WTC11 (cell line): ENCODE measurements at regions not wholly inside any gene's neighbourhood (a gene's known extent, or its start where the extent isn't known, plus 50 kb on each side); places are given as distances from the start of the nearest gene placed in this dataset.
"Not testable (repeated sequence)": the region's sequence is repeated elsewhere in the genome, so short reads cannot be mapped to it uniquely, and the experiment has no call there.

Source experiments
- ELF4 ChIP-seq: sonication (generic); formaldehyde crosslinking; IDR thresholded peaks from 2 replicates; pipeline ENCODE4 v1.8.1; 2022; ENCODE audit warnings: low read depth, mild to moderate bottlenecking, moderate library complexity, missing genetic modification reagents
- IRF2 ChIP-seq: sonication (generic); formaldehyde crosslinking; IDR thresholded peaks from 2 replicates; pipeline ENCODE4 v1.8.0; 2022; ENCODE audit warnings: low read depth, missing genetic modification reagents, borderline replicate concordance
- SP1 ChIP-seq: sonication (generic); formaldehyde crosslinking; conservative IDR thresholded peaks from 2 replicates; pipeline ENCODE4 v1.8.1; 2022; ENCODE audit warnings: missing genetic modification reagents
- ZNF219 ChIP-seq: sonication (generic); formaldehyde crosslinking; IDR thresholded peaks from 2 replicates; pipeline ENCODE4 v1.8.0; 2023; ENCODE audit warnings: missing genetic modification reagents, mild to moderate bottlenecking, borderline replicate concordance
- TF ChIP-seq, protein P1 (sequence below): sonication (generic); formaldehyde crosslinking; IDR thresholded peaks from 2 replicates; pipeline ENCODE4 v1.8.1; 2022; ENCODE audit warnings: mild to moderate bottlenecking, moderate library complexity, missing genetic modification reagents
- TF ChIP-seq, protein P2 (sequence below): fragments of 200-600 bp; IDR thresholded peaks from 2 replicates; pipeline ENCODE4 v1.8.0; 2022; ENCODE audit warnings: antibody characterized with exemption
- TF ChIP-seq, protein P3 (sequence below): sonication (generic); formaldehyde crosslinking; conservative IDR thresholded peaks from 2 replicates; pipeline ENCODE4 v1.8.1; 2022; ENCODE audit warnings: mild to moderate bottlenecking, missing genetic modification reagents

DNA sequence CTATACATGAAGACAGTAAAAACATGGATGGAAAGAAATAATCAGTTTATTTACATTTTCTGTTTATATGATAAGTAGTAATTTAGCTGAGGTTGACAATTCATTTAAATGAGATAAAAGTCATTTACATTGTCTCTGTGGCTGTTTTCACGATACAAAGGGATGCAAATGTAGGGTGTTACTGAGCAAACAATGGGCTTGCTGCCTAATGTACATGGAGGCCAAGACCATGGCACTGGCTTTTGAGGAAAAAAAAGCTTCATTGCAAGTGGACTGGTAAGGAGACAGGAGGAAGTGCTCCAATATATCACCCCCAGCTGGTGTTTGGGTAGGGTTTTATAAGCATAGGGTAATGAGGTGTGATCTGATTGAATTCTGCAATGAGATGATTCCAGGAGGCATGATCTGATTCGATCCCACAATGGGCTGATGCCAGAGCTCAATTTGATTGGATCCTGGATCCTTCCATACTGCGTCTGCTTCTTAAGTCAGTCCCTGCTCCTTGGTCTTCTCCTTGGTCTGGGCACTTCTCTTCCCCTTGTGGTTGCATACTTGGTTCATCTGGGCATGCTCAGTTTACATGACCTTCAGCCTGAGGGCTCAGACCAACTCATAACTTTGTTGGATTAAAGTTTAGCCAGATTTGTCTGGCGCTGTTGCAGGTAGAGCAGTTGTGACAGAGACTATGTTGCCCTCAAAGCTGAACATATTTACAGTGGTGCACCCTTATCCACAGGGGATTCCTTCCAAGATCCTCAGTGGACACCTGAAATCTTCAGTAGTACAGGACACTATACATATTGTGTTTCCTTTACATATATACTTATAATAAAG lies 181.2 kb downstream of the SPATA31A6 start:
- TF ChIP-seq, protein P1, sequence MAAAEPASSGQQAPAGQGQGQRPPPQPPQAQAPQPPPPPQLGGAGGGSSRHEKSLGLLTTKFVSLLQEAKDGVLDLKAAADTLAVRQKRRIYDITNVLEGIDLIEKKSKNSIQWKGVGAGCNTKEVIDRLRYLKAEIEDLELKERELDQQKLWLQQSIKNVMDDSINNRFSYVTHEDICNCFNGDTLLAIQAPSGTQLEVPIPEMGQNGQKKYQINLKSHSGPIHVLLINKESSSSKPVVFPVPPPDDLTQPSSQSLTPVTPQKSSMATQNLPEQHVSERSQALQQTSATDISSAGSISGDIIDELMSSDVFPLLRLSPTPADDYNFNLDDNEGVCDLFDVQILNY (CRISPR knock-in tag), result not testable (repeated sequence)
- TF ChIP-seq, protein P2, sequence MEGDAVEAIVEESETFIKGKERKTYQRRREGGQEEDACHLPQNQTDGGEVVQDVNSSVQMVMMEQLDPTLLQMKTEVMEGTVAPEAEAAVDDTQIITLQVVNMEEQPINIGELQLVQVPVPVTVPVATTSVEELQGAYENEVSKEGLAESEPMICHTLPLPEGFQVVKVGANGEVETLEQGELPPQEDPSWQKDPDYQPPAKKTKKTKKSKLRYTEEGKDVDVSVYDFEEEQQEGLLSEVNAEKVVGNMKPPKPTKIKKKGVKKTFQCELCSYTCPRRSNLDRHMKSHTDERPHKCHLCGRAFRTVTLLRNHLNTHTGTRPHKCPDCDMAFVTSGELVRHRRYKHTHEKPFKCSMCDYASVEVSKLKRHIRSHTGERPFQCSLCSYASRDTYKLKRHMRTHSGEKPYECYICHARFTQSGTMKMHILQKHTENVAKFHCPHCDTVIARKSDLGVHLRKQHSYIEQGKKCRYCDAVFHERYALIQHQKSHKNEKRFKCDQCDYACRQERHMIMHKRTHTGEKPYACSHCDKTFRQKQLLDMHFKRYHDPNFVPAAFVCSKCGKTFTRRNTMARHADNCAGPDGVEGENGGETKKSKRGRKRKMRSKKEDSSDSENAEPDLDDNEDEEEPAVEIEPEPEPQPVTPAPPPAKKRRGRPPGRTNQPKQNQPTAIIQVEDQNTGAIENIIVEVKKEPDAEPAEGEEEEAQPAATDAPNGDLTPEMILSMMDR, result not testable (repeated sequence)
- TF ChIP-seq ZNF219; SP1 (CRISPR knock-in tag); IRF2 (CRISPR knock-in tag); ELF4 (CRISPR knock-in tag): not testable (repeated sequence)
- TF ChIP-seq, protein P3, sequence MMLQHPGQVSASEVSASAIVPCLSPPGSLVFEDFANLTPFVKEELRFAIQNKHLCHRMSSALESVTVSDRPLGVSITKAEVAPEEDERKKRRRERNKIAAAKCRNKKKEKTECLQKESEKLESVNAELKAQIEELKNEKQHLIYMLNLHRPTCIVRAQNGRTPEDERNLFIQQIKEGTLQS, result not testable (repeated sequence)
